ENCODE measurements at regions not wholly inside any gene's neighbourhood (a gene's known extent, or its start where the extent isn't known, plus 50 kb on each side); places are given as distances from the start of the nearest gene placed in this dataset.

- Histone ChIP-seq H3K27me3 (ENCODE audit: insufficient read depth, poor library complexity, severe bottlenecking) (peaks cover 4% of the 10 kb centered on the region), H3K27ac (replicated peaks) (no peak overlapping the region), H3K4me3 (replicated peaks; ENCODE audit: insufficient read depth, low read length) (no peak overlapping the region)
- no peak for TF ChIP-seq GABPA (IDR thresholded peaks at IDR 0.05; ENCODE audit: low read depth)
- TF ChIP-seq SPI1 (IDR thresholded peaks at IDR 0.05; ENCODE audit: borderline replicate concordance, low read depth), result no peak
- TF ChIP-seq REST (IDR thresholded peaks at IDR 0.05; ENCODE audit: insufficient replicate concordance, low read depth), result no peak
- no peak for TF ChIP-seq CTCF (IDR thresholded peaks at IDR 0.05; ENCODE audit: insufficient read depth, low read length)
- no peak for TF ChIP-seq POLR2AphosphoS5 (IDR thresholded peaks at IDR 0.05; ENCODE audit: low read depth)
- no peak for DNase-seq (ENCODE audit: low read depth in 1 of 2, low spot score in 1 of 2)
These were observed 58.1 kb upstream of the TUNAR start for GRCh38 chr14:95818581-95818980.

- no peak for TF ChIP-seq POLR2AphosphoS5 (IDR thresholded peaks at IDR 0.05; ENCODE audit: low read depth)
- no peak for TF ChIP-seq REST (IDR thresholded peaks at IDR 0.05; ENCODE audit: insufficient replicate concordance, low read depth)
- no peak for TF ChIP-seq CTCF (IDR thresholded peaks at IDR 0.05; ENCODE audit: insufficient read depth, low read length)
- TF ChIP-seq GABPA (IDR thresholded peaks at IDR 0.05; ENCODE audit: low read depth), result no peak
- TF ChIP-seq SPI1 (IDR thresholded peaks at IDR 0.05; ENCODE audit: borderline replicate concordance, low read depth), result no peak
- DNase-seq (ENCODE audit: low read depth in 1 of 2, low spot score in 1 of 2), result no peak
- H3K27me3 ChIP-seq (ENCODE audit: insufficient read depth, poor library complexity, severe bottlenecking), result peaks cover 4% of the 10 kb centered on the region
- H3K27ac ChIP-seq (replicated peaks), result no peak overlapping the region
- H3K4me3 ChIP-seq (replicated peaks; ENCODE audit: insufficient read depth, low read length), result no peak overlapping the region
These were observed 59.4 kb upstream of the TUNAR start for GRCh38 chr14:95817271-95817670.

GRCh38 chr14:95816539-95816938 is 60.1 kb upstream of the TUNAR start:
- no peak for DNase-seq (ENCODE audit: low read depth in 1 of 2, low spot score in 1 of 2)
- H3K27me3 ChIP-seq (ENCODE audit: insufficient read depth, poor library complexity, severe bottlenecking), result peaks cover 4% of the 10 kb centered on the region
- H3K27ac ChIP-seq (replicated peaks), result no peak overlapping the region
- TF ChIP-seq CTCF (IDR thresholded peaks at IDR 0.05; ENCODE audit: insufficient read depth, low read length) (no peak), REST (IDR thresholded peaks at IDR 0.05; ENCODE audit: insufficient replicate concordance, low read depth) (no peak), SPI1 (IDR thresholded peaks at IDR 0.05; ENCODE audit: borderline replicate concordance, low read depth) (no peak), POLR2AphosphoS5 (IDR thresholded peaks at IDR 0.05; ENCODE audit: low read depth) (no peak), GABPA (IDR thresholded peaks at IDR 0.05; ENCODE audit: low read depth) (no peak)
- H3K4me3 ChIP-seq (replicated peaks; ENCODE audit: insufficient read depth, low read length), result no peak overlapping the region

Data from HL-60 (cell line).